Stimulated activated CD8-positive, alpha-beta memory T cell treated with anti-CD3 and anti-CD28 coated beads, Interleukin-15, amount 100 ng/mL, for 48 hours (primary cell): ENCODE measurements at regions not wholly inside any gene's neighbourhood (a gene's known extent, or its start where the extent isn't known, plus 50 kb on each side); places are given as distances from the start of the nearest gene placed in this dataset.

Experiments used
- DNase-seq, 2 donors: peaks; one replicate each; pipeline ENCODE4 v3.0.0-alpha.2; 2020; ENCODE audit warnings: low read depth in 2 of 2

DNA sequence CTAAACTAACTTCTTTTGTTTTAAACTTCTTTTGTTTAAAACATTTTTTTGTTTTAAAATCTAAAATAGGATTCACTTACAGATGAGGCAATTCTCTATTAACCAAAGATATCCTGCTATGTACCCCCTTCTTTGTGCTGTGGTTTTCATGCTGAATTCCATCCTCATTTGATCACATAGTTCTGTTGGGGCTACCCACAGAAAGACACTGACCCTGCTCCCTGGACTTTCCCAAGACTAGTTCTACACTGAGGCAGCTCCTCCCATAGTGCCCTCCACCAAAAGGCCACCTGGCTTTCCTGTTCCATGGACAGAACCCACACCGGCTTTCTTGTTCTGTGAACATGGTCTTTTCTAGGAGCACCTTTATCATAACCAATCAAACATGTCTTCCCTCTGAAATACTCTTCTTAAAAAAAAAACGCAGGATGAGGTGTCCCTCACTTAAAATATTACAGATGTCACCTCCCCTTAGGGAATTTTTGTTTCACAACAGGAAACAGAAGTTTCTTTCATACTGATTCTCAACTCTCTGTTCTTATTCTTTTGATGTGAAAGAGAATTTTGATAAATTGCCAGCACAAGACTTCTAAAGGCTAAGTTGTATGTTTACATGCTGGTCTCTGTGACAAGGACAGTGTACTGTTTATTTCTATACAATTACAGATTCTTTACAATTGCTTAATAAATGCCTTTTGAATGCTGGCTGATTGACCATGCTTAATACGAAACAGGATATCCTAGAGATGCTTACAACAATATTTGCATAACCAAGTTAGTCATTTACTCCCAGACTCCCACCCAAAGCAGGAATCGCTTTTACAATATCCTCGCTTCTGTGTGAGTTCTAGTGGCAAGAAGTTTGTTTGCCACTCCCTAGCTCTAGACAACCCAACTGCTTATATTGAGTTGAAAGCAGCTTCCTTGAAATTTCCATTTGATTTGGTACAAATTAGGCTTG is 300.4 kb downstream of the DTWD2 start:
- DNase-seq: no peak

DNA sequence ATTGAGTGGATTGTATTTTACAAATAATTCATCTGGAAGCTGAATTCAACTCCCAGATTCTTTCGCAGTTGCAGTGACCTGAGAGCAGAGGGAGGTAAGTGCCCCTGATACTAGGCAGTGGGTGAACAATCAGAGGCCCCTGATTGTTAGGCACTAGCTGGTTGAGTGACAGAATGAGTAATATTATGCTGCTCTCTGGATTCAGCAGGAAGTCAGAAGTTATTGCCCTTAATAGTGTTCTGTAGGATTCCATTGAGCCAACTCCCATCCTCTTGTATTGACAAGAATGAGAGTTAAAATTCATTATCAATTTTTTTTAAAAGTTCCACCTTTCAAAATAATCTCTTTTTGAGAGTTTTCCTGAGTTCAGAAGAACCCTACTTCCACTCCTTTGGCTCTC is 301.2 kb downstream of the DTWD2 start:
- DNase-seq: no peak

DNA sequence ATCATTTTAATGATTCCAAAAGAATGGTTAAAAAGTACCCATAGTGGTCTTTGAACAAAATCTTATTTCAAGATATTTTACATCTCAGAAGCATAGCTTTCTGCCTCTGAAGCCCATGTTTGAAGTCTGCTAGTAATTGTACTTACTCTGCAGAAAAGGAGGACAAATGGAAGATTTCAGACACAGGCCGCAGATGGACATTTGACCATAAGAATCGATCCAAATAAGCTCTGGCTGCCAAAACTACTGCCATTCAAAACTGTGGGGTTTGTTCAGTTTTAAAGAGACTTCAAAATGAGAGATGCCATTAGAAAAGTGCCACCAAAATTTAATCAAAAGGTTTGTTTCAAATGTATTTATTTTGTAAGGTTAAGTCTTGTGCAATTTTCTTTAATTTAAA is 306.7 kb downstream of the DTWD2 start:
- no peak for DNase-seq

DNA sequence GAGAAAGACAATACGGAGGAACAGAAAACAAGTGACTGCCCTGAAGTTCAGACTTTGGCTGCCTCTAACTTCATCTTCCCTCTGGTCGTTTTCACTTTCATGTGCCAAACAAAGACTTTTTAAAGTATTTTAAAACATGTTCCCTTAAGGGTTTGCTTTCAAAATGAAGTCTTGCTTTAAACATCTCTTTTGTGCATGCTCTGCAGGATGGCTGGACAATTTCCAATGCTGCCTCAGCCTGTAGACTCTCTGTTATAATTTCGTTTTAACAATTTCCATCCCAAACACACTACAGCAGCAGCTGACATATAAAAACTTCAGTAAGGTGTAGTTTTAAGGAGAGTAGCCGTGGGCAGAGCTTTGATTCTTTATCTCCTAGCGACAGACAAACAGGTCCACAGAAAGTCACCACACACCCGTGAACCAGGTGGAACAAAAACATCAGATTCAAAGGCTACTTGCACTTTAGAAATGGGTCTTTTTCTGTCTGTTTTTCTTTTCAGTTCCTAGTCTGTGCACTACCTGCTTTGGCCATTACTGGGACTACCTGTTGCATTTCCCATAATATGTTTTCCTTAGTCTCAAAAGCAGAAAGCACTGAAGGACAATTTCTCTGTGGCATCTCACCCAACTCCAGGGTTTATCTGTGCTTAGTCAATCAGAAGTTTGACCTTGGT is 308.9 kb downstream of the DTWD2 start:
- no peak for DNase-seq

DNA sequence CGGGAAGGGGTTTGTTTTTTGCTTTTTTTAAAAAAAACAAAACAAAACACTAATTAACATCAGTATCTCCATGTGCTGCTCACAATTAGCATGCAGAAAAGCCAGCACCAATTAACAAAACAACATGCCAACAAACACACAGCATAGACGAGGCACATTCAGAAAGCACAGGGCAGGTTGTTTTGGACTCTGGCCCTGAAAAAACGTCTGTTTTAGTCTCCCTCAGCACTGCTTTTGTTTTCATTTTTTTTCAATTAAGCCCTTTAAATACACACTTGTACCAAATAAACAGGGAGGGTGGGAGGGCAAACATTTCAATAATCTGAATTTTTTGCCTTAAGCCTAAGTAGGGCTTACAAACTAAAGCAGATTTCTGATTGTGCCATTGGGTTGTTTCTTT is 309.6 kb downstream of the DTWD2 start:
- no peak for DNase-seq

DNA sequence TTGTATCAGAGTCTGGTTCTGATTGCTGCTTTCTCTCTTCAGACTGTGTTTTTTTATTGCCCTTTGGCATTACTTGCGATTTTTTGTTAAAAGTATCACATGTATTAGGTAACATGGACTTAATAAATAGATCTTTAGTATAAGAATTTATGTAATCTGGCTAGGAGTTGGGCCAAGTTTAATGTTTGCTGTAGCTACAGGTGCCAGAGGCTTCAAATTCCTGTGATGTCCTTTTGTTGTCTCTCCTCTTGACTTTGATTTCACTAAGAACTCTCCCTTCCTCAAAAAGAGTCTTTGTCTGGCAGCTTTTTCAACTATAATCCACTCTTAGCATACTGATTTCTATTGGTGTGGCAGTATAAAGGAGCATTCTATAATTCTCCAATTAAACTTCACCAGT is 313.1 kb downstream of the DTWD2 start:
- no peak for DNase-seq

DNA sequence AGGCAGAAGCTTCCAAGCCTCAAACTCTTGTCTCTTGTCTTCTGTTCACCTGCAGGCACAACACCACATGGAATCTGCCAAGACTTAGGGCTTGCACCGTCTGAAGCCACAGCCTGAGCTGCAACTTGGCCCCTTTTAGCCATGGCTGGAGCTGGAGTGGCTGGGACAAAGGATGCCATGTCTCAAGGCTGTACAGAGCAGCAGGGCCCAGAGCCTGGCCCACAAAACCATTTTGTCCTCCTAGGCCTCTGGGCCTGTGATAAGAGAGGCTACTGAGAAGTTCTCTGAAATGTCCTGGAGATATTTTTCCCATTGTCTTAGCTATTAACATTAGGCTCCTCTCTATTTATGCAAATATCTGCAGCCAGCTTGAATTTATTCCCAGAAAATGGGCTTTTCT is 330.8 kb downstream of the DTWD2 start:
- no peak for DNase-seq

DNA sequence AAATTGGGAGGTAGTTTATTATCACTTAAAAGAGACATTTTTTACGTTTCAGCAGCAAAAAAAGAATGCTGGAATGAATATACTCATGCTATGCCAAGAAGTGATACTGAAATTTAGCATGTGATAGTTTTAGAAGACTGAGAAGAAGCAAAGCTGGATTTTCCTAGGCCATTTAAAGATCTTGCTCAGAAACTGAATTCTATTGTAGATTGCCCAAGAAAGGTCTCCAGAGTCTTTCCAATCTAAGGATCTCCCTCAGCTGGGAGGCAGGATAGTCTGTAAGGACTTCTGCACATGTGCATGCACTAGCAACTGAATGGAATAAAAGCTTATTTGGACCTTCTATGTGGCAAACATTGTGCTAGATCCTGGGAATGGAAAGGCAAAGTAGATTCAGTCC is 334.5 kb downstream of the DTWD2 start:
- DNase-seq: no peak

DNA sequence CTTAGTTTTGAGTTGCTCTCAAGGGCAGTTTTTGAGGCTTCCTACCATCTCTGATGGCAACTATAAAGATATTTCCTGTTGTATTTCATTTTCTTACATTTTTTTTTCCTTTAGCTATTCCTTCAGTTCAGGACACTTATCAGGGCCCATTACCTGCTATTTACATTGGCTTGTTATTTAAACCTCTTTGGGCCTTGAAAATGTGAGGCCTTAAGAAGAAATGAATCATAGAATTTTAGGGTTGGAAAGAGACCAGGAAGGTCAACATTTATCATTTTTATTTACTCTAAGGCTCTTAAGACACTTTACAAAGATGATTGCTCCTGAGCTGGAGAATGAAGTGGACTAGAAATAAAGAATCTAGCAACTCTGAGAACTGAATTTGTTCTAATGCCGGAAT is 335.2 kb downstream of the DTWD2 start:
- DNase-seq: no peak

DNA sequence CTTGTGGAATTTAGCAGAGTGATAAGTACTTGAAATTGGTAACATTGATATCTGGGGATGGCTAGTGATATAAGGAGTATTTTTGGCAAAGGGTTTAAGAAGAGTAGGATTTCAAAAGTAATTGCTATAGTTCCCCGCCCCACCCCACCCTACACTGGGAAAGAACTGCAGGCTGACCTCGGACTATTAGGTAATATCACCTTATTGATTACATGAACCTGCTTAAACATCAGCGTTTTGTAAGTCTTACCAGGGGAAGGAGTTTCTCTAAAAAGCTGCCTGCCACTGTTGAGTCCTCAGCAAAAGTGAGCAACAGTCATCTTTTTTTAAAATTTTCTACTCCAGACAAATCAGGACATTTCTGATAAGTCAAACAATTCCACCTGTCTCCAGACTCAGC is 337.3 kb downstream of the DTWD2 start:
- DNase-seq: no peak

DNA sequence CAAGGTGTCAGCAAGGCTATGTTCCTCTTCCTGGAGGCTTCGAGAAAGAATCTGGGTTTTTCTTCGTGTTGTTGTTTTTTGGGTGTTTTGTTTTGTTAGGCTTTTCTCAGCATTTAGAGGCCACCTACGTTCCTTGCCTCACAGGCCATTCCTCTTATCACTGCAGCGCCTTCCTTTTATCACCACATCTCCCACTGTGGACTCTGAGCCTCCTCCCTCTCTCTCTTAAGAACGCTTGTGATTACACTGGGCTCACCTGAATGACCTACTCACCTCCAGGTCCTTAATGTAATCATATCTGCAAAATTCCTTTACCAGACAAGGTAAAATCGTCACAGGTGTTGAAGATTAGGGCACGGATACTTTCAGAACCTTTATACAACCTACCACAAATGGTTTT is 340.8 kb downstream of the DTWD2 start:
- DNase-seq: no peak

DNA sequence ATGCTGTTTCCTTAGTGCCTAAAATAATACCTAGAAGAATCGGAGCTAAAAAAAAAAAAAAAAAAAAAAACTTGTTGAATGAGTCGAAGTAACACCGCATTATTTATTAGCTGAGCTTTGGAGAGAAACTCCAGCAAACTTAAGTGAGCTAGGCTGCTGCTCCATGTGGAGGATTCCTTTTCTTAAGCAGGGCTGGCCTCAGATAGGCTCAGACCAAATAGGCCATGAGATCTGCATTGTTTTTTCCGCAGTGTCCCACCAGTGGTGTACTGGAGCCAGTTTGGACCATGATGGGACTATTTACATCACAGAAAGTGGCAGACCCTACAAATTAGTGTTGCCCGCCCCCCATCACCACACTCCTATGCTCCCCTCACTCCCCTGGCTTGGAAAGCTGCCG is 341.4 kb downstream of the DTWD2 start:
- no peak for DNase-seq

DNA sequence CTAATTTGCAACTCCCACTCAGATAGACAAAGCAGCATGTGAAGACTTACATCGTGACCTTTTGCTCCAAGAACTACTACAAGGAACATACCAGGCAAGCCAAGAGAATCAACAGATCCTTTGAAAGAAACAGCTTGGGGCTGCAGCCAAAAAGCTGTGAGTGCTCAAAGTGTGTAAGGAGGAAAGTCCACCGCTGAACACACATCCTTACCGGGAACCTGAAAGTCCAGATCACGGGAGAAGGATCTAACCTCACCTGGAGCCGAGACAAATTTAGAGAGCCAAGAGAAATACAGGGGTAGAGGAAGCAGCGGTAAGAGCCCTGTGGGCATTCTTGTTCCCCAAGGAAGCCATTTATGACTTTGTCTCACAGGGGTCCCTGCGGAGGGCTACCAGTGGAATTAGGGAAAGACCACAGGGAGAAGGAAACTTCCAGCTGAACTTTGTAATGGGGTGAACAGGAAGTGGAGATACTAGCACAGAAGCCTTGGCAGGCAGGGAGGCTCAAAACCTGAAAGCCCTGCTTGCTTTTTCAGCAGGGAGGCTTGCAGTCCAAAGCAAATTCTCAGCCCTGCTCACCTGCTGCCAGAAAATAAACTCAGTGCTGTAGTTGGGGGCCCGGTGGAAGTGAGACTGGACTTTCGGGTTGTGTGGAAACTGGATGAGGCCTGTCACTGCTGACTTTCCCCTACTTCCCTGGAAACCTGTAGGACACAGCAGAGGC is 350.2 kb downstream of the DTWD2 start:
- no peak for DNase-seq

DNA sequence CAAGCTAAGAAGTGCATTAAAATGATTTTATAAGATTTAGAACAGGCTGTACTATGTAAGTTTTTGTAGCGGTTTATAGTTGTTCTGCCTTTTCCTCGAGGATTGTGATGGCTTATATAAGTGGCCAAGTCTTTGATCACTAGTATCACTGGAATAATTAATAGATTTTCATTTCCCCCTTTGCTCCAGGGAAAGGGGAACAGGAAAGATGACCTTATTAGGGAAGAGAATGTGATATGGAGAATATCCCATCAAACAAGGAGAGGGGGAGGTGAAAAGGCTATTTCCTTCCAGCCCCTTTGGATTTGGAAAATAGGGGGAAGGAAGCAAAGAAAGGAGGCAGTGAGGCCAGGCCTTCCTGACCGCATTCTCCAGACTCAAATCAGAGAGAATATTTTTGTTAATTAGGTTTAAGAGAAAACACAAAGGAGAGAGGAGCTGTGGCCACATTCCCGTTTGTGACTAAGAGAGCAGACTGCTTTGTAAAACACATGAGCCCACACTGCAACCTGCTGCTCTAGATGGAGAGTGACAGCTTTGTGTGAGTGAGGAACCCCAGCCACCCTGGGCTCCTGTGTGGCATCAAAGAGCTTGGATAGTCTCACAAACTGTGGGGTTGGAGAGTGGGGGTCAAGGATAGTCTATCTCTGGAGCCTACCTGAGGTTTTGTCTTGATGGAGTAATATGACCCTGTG is 359.5 kb downstream of the DTWD2 start:
- DNase-seq: no peak

DNA sequence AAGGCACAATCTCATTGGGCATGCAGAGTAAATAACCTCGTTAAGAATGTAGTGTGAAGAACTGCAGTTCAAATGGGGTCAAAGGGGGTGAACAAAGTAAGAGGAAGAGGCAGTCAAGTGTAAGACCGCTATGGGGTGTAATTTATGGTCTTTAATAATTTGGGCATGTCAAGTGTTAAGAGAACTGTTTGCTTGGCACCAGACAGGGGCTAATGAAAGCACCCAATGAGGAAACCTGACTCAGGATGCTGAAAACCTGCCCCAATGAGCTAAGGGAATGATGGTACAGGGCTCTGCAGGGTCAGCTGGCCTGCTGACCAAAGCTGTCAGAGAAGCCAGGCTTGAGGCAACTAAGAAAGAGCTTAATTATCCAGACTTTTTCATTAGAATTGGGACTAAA is 368.1 kb downstream of the DTWD2 start:
- no peak for DNase-seq

DNA sequence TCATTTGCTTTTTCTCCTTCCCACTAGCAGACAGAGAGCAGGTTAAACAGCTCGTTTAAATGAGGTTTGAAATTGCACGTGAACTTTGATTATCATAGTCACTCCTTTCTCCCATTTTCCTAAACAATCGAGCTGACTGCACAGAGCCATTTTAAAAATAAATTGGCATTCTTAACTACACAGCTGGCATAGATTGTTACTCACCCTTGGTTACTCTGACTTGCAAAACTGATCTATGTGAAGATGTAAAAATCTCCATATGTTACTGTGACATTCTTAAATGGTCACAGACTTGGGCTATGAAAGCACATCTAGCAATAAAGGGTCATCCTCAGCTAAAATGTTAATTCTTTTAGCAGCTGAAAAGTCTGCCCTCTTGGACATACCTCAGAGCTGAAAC is 368.5 kb downstream of the DTWD2 start:
- DNase-seq: no peak

DNA sequence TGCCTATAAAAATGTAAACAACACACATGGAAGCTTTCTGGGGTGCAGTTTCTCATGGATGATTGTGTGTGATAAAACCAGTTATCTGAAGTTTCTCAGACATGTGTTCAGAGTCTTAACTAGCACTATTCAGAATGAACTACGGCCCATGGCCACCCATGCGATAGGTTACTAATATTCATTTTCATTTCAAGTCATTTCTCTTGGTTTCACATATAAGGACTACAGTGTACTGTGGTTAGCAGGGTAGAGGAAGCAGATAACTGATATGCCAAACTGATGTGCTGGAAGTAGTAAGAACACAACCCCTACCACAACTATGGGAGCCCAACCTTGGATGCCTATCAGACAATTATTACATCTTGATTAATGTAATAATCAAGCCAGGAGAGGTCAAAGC is 372.1 kb downstream of the DTWD2 start:
- no peak for DNase-seq

DNA sequence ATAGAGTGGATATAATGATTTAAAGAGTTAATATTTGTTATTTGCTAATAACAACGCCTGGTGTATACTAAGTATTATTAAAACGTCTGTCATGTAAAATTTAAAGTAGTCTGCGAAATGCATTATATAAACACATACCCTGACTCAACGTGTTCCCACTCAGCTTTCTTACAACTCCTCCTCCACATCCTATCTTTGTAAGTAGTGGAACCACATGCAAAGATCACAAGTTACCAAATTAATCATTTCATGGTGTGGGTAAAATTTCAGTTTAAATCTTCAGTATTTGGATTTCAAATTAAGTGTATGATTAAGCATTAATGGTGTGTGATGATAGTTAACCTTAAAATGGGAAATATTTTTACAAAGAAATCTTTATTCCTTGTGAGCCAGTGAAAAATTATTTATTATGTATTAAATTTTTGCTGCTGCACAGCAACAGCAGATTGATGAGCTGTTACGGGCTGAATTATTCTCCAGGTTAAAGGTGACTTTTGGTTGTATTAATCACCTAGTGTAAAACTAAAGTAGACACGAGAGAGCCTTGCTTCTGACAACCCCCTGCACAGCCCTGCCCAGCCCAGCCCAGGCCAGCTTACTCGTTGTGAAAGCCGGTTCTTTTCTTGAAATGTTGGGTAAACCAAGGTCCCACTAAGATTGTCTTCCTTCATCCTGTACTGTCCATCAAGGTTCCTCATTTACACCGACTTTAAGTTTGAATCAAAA is 373.5 kb downstream of the DTWD2 start:
- no peak for DNase-seq

DNA sequence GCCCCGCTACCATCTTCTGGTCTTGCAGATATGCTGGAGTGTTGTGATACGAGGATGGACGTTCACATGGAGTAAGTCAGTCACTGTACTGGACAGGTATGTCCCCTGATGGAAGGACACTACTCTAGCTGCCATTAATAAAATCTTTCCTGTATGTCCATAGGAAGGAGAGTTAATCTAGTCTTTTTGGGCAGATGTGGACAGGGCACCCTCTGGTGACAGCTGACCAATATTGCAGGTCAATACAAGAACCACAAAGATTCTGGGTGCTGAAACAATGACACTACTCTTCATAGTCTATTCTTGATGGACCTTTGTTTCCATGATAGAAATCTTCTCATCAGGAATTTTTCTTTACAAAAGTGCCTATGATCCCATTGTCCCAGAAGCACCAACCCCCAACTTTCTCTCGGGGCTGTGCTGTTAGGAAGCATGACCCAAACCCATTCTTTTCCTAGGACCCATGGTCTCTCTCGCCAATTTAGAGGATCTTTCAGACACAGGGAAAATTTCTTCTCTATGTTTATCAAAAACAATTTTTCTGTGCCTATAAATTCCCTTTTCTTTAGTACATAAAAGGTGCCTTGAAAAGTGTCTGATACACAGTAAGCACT is 376.9 kb downstream of the DTWD2 start:
- DNase-seq: no peak

DNA sequence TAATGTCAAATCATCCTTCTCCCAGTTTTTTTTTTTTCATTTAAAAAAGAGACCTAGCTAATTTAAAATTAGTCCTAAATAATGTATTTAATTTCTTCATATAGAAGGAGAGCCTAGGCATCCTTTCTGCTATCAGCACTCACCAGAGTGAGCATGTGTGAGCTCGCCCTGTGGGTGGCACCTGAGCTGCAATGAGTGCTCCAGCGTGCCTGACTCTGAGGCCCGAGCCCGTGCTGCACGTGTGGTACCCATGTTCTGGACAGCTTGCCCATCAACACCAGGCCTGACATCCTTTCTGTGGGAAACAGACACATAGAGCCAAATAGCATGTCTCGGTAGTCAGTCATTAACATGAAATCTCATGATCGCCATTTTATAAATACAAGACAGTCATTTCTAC is 381.4 kb downstream of the DTWD2 start:
- DNase-seq: no peak

DNA sequence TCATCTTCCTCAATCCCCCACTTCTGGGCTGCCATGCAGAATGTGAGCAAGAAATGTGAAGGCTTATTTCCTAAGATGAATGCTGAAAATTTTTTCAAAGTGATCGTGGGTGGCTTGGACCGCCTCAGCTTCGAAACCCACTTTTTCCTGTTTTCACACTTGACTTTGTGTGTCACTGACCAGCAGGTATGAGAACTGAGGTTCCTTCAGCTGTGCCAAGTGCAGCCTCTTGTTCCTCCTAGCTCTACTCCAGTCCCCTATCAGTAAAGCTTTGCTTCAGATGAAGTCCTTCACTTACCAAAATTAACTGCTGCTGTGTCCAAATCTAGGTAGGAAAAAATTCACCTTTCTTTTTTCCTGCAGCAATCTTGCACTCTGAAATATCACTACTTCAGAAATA is 382.6 kb downstream of the DTWD2 start:
- DNase-seq: no peak
